Osteocyte (in vitro differentiated cells): ENCODE measurements at regions not wholly inside any gene's neighbourhood (a gene's known extent, or its start where the extent isn't known, plus 50 kb on each side); places are given as distances from the start of the nearest gene placed in this dataset.

Source experiments
- DNase-seq: peaks from one replicate; pipeline ENCODE4 v3.0.0; 2021; ENCODE audit warnings: mixed read lengths; ENCODE audit not compliant: unreplicated experiment; ENCODE audit errors: extremely low spot score
- H3K27ac Mint-ChIP-seq: one replicate; pipeline ENCODE4 v1.8.0; 2021; ENCODE audit warnings: mild to moderate bottlenecking, mixed read lengths; ENCODE audit not compliant: unreplicated experiment
- H3K27me3 Mint-ChIP-seq: one replicate; pipeline ENCODE4 v1.8.0; 2021; ENCODE audit warnings: mixed read lengths; ENCODE audit not compliant: unreplicated experiment
- H3K36me3 Mint-ChIP-seq: one replicate; pipeline ENCODE4 v1.8.0; 2021; ENCODE audit warnings: mixed read lengths; ENCODE audit not compliant: unreplicated experiment
- H3K4me1 Mint-ChIP-seq: one replicate; pipeline ENCODE4 v1.8.0; 2021; ENCODE audit warnings: mixed read lengths; ENCODE audit not compliant: unreplicated experiment
- H3K4me3 Mint-ChIP-seq: one replicate; pipeline ENCODE4 v1.8.0; 2021; ENCODE audit warnings: mild to moderate bottlenecking, moderate library complexity, mixed read lengths; ENCODE audit not compliant: unreplicated experiment
- H3K9me3 Mint-ChIP-seq: one replicate; pipeline ENCODE4 v1.8.0; 2021; ENCODE audit warnings: mixed read lengths; ENCODE audit not compliant: unreplicated experiment
- TF ChIP-seq, protein P1 (sequence below): fragments of 200-600 bp; sonication (generic); IDR thresholded peaks from 2 replicates; pipeline ENCODE4 v1.5.0; 2021; ENCODE audit warnings: antibody characterized with exemption, mild to moderate bottlenecking, moderate library complexity

DNA sequence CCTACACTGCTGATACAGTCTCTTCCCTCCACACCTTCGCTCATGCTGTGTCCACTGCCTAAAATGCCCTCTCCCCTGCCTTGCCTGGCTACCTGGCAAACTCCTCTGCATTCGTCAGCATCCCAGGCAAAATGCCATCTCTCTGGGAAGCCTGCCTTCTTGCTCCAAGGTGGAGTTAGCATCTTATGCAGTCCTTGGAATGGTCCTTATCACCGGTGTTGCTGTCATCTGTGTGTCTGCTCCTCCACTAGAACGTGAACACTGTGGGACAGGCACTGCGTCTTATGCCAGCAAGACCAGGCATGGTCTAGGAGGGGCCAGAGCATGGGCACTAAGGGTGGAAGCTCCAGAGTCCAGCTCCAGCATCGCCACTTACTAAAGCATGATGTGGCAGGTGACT is 211.8 kb downstream of the MATN1 start:
- H3K4me1 Mint-ChIP-seq: no peaks in the 10 kb centered on the region

DNA sequence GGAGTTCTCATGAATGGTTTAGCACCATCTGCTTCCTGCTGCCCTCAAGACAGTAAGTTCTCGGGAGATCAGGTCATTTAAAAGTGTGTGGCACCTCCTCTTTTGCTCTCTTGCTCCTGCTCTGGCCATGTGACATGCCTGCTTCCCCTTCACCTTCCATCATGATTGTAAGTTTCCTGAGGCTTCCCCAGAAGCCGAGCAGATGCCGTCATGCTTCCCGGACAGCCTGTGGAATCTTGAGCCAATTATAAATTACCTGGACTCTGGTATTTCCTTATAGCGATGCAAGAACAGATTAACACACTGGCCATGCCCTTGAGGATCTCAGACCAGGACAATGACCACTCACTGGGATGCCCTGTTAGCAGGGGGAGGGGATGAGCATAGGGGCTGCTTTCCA is 212.3 kb downstream of the MATN1 start:
- Mint-ChIP-seq H3K4me3 (no peak overlapping the region), H3K9me3 (no peaks in the 10 kb centered on the region), H3K27ac (no peak overlapping the region), H3K36me3 (no peaks in the 10 kb centered on the region), H3K4me1 (no peaks in the 10 kb centered on the region), H3K27me3 (no peaks in the 10 kb centered on the region)
- peak; percentile 30 for DNase-seq
- TF ChIP-seq, protein P1, sequence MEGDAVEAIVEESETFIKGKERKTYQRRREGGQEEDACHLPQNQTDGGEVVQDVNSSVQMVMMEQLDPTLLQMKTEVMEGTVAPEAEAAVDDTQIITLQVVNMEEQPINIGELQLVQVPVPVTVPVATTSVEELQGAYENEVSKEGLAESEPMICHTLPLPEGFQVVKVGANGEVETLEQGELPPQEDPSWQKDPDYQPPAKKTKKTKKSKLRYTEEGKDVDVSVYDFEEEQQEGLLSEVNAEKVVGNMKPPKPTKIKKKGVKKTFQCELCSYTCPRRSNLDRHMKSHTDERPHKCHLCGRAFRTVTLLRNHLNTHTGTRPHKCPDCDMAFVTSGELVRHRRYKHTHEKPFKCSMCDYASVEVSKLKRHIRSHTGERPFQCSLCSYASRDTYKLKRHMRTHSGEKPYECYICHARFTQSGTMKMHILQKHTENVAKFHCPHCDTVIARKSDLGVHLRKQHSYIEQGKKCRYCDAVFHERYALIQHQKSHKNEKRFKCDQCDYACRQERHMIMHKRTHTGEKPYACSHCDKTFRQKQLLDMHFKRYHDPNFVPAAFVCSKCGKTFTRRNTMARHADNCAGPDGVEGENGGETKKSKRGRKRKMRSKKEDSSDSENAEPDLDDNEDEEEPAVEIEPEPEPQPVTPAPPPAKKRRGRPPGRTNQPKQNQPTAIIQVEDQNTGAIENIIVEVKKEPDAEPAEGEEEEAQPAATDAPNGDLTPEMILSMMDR: no peak

More for the DNA sequence above, 211.8 kb downstream of the MATN1 start:
- no peak overlapping the region for H3K27ac Mint-ChIP-seq
- no peaks in the 10 kb centered on the region for H3K27me3 Mint-ChIP-seq
- no peaks in the 10 kb centered on the region for H3K9me3 Mint-ChIP-seq
- H3K4me3 Mint-ChIP-seq: no peak overlapping the region
- TF ChIP-seq, protein P1: no peak
- H3K36me3 Mint-ChIP-seq: no peaks in the 10 kb centered on the region
- DNase-seq: peak; percentile 70

DNA sequence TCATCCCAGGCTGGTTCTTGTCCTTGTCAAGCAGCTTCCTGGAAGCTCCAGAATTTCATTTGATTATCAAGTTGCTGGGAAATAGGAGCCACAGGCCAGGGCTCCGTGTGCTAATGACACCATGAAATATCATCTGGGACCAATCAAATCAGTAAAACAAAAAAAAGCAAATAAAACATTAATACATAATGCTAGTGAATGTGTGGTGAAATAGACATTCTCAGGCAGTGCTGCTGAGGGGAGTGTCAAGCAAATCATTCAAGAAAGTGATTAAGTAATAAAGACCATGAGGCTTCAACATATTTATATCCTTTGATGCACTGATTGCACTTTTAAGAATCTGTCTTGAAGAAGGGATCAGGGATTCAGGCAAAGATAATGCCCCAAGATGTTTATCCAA is 213.7 kb downstream of the MATN1 start:
- H3K4me3 Mint-ChIP-seq: no peak overlapping the region
- TF ChIP-seq, protein P1: no peak

DNA sequence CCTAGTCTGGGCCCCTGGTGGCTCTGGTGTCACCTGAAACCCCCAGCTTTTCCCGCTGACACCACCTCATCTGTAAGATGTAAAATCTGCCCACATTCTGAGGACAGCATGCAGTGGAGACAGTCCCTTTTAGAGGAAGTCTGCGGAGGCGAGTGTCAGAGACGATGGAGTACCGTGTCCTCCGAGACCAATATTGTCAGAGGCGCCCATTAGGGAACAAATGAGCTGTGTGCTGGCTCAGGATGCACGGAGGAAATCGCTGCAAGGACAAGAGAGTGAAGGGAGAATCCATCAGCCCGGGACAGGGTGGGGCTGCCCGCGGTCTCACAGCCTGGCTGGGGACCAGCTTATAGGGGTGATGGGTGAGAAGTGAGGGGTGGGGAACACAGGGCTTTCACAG is 214.8 kb downstream of the MATN1 start:
- H3K36me3 Mint-ChIP-seq: no peaks in the 10 kb centered on the region
- DNase-seq: peak; percentile 68
- H3K9me3 Mint-ChIP-seq: no peaks in the 10 kb centered on the region

More for the DNA sequence above, 213.7 kb downstream of the MATN1 start:
- DNase-seq: no peak
- H3K4me1 Mint-ChIP-seq: no peaks in the 10 kb centered on the region
- H3K27me3 Mint-ChIP-seq: no peaks in the 10 kb centered on the region
- H3K9me3 Mint-ChIP-seq: no peaks in the 10 kb centered on the region
- H3K36me3 Mint-ChIP-seq: no peaks in the 10 kb centered on the region
- H3K27ac Mint-ChIP-seq: no peak overlapping the region

DNA sequence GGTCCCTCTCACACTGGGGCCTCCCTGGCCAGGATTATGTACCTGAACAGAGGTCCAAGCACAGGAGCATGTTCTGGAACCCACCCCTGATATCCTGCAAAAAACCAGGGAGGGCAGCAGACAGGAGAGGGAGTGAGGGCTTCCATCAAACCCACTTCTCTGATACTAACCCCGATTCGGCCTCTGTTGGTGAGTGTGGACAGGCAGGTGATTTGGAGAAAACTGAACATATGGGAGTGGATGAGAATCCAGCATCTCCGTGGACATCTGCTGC is 215.3 kb downstream of the MATN1 start:
- Mint-ChIP-seq H3K27me3 (no peaks in the 10 kb centered on the region), H3K27ac (no peak overlapping the region), H3K4me3 (no peak overlapping the region), H3K9me3 (no peaks in the 10 kb centered on the region), H3K4me1 (no peaks in the 10 kb centered on the region), H3K36me3 (no peaks in the 10 kb centered on the region)
- DNase-seq: no peak
- TF ChIP-seq, protein P1: no peak

More for the DNA sequence above, 214.8 kb downstream of the MATN1 start:
- no peaks in the 10 kb centered on the region for H3K4me1 Mint-ChIP-seq
- no peak overlapping the region for H3K4me3 Mint-ChIP-seq
- H3K27ac Mint-ChIP-seq: no peak overlapping the region
- H3K27me3 Mint-ChIP-seq: no peaks in the 10 kb centered on the region
- TF ChIP-seq, protein P1: no peak
